GM19043 (cell line): ENCODE measurements at regions not wholly inside any gene's neighbourhood (a gene's known extent, or its start where the extent isn't known, plus 50 kb on each side); places are given as distances from the start of the nearest gene placed in this dataset.
"Not testable (repeated sequence)": the region's sequence is repeated elsewhere in the genome, so short reads cannot be mapped to it uniquely, and the experiment has no call there.

ENCODE experiments used
- ATAC-seq: cut with Tn5 transposase; IDR thresholded peaks from one replicate; pipeline ENCODE4 v1.9.1; 2021; ENCODE audit warnings: low read depth; ENCODE audit not compliant: unreplicated experiment

DNA sequence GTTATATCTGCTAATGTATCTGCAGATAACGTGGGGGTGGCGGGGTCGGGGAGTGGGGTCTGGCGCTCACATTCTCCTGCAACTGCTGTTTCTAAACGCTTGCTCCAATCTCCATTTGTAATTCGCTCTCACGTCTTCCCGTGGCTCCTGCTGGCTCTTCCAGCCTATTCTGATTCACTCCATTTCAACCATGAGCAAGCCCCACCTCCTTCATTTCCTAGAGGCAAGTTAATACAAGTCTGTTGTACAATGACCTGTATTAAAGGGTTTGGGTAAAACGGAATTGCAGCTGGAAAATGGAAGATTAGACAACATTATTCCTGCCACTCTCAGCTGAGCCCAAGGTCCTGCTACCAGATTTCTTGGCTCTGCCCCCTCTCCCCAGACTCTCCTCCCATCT is 132.3 kb downstream of the CSNK2A3 start:
- ATAC-seq = no peak

DNA sequence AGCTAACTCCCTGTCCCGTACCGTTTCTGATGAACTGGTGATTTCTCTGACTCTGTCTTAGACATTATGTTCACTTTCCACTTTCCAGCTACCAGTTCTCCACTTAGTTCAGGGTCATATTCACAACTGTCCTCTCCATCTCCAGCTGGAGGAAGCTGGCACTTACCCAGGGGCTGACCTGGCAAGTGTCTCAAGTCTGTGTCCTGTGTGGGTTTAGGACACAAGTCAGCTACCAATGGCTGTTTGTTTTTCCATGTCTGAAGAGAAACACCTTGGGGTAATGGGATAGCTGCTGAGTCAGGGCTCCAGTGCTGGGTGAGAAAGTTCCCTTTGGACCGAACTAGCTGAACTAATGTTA is 134.4 kb downstream of the CSNK2A3 start:
- no peak for ATAC-seq

- ATAC-seq = no peak
Measured at GRCh38 chr11:11217929-11218628, 135.0 kb downstream of the CSNK2A3 start.

DNA sequence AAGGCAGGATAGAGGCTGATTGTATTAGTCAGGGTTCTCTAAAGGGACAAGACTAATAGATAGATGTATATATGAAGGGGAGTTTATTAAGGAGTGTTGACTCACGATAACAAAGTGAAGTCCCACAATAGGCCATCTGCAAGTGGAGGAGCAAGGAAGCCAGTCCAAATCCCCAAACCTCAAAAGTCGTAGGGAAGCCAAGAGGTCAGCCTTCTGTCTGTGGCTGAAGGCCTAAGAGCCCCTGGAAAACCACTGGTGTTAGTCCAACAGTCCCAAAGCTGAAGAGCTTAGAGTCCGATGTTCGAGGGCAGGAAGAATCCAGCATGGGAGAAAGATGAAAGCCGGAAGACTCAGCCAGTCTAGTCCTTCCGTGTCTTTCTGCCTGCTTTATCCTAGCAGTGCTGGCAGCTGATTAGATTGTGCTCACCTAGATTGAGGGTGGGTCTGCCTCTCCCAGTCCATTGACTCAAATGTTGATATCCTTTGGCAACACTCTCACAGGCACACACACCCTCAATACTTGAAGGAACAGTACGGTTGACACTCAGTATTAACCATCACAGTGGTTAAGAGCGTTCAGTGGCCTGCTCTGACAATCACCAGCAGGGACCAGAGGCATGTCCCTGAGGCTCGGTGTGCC is 135.6 kb downstream of the CSNK2A3 start:
- no peak for ATAC-seq

- ATAC-seq = no peak
Measured at GRCh38 chr11:11215944-11216343, 137.1 kb downstream of the CSNK2A3 start.

DNA sequence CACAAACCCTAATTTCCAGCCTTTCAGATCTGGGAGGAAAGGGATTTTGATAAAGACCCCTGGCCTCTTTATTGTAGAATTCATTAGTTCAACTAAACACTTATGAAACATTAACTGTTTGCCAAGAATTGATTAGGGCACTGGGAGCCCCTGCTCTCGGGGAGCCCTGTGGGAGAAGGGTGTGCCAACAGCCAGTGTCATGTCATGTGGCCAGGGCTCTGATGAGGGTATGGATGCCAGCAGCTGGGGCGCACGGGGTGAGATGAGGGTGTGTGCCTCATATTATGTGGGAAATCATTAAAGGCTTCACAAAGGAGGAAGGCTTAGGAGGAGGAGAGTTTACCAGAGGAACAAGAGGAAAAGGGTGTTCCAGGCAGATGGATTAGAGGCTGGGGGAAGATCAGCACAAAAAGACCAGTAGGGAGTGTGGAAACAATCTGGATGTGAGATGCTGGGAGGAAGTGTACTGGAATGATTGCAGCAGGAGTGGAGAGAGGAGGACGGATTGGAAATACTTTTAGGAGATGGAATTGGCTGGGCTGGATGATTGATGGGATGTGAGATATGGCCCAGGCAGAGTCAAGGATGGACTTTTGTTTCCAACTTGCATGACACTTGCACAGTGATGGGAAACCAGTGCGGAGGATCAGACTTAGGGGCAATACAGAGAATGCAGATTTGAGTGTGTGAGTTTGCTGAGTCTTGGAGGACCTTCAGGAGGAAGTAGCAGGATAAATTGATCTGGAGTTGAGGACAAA is 137.8 kb downstream of the CSNK2A3 start:
- ATAC-seq = no peak

- ATAC-seq = no peak
Measured at GRCh38 chr11:11213117-11213516, 139.9 kb downstream of the CSNK2A3 start.

DNA sequence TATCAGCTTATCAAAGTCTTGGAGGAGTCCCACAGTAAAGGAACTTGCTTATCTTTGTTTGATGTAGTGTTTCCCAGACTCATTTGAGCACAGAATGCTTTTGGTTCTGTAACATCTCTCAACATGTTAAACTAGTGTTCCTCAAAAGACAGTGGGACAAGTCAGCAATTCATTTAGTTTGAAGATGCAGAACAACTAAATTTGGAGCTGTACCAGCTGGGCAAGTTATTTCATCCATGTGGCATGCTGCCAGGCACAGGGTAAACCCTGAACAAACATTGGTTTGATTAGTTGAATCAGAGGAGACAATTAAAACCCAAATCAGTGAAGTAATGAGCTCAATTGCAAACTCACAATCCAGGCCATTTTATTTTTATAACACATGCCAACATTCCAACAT is 141.2 kb downstream of the CSNK2A3 start:
- no peak for ATAC-seq

DNA sequence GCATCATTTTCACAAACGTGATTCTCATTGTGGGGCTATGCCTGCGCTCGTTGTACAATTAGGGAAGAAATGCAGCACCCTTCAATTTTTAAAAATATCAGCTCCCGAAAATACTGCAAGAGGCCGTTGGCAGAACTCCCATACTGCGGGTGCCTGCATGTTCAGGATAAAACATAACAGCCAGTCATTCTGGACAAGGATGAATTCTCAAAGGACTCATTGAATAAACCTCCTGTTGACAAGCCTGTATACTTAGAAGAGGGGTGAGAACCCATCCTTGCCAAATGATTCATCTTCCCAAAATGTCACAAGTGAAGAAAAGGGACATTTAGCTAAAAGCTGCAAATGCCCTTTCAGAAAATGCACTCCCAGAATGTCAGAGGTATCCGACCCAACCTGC is 141.9 kb downstream of the CSNK2A3 start:
- ATAC-seq = no peak

DNA sequence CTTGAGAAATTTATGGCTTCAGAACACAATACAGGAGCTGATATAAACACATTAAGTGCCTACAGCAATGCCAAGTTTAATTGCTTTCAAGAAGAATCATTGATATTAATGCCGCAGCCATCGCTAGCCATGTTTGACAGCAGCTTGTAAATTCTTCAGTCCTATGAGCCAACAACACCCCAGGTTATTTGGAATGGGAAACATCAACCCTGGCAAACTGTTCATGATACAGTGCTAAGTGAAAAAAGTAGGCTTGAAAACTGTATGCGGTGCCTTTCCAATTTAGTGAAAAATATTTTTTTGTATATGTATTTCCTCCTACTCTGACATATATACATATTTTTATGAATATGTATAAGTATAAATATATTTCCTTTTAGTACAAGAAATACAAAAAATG is 142.6 kb downstream of the CSNK2A3 start:
- no peak for ATAC-seq

GRCh38 chr11:11209967-11210366 is 143.1 kb downstream of the CSNK2A3 start:
- no peak for ATAC-seq

GRCh38 chr11:11208994-11209393 is 144.1 kb downstream of the CSNK2A3 start:
- ATAC-seq = no peak

DNA sequence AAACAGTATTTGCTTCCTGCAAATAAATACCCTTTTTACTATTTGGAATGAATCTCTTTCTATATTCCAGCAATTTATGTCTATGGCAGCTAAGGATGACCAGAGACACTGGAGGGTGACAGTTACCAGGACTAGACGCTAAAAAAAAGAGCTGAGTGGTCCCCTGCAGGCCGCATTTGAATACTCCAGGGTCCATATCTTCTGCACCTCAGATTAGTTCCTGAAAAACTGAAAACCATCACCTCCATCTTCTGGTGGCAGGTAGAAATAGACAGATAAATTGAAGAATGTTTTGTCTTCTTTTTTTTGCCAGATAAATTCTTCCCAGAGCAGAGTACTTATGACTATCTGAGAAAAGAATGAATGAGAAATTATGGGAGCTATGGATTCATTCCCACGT is 145.6 kb downstream of the CSNK2A3 start:
- ATAC-seq = no peak

DNA sequence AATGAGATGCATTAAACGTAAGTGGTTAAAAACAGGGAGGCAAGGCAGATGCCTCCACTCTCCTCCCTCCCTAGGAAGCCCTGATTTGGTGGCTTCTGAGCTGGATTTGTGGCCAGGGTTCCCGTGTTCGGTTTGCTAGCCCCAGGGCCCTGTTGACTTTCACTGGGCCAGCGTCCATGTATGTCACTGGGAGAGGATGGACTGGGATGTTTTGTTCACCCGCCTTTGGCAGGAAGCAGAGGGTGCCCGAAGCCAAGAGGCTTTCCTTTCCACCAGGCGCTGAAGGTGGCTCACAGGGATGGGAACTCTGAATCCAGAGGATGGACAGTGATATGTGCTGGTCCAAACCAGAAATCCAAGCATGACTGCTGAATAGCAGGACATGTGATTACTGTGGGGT is 146.6 kb downstream of the CSNK2A3 start:
- ATAC-seq = no peak

DNA sequence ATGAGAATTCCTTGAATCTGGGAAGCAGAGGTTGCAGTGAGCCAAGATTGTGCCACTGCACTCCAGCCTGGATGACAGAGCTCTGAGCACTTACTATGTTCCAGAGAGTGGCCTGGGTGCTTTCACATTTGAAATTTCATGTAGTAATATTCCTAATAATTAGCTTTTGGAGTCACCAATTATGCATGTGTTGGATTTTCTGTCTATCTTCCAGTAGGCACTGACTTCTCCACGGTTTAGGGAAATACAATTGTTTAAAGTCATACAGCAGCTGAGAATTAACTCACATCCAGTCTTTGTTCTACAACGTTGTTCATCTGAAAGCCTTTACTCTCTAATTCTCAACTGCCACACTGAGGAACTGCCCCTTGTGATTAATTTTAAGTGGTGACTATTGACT is 150.2 kb downstream of the CSNK2A3 start:
- no peak for ATAC-seq

GRCh38 chr11:11201302-11201701 is 151.7 kb downstream of the CSNK2A3 start:
- not testable (repeated sequence) for ATAC-seq

DNA sequence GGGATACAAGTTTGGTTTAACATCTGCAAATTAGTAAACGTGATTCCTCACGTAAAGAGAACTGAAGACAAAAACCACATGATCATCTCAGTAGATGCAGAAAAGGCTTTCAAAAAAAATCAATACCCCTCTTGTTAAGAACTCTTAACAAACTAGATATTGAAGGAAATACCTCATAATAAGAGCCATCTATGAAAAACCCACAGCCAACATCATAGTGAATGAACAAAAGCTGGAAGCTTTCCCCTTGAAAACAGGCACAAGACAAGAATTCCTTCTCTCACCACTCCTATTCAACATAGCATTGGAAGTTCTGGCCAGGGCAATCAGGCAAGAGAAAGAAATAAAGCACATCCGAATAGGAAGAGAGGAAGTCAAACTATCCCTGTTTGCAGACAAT is 160.5 kb downstream of the CSNK2A3 start:
- no peak for ATAC-seq

GRCh38 chr11:11189506-11189905 is 163.5 kb downstream of the CSNK2A3 start:
- no peak for ATAC-seq

DNA sequence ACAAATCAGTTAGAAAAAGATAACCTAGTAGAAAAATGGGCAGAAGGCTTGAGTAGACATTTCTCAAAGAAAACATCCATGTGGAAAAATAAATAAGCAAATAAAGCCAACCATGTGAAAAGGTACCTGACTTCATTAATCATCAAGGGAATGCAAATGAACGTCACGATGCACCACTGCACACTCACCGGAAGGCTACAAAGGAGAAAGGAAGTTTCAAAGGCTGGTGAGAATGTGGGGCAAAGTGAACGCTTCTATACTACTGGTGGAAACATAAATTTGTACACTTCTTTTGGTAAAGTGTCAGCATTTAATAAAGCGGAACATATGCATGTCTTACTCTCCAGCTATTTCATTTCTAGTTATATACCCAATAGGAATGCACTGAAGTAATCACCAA is 166.8 kb downstream of the CSNK2A3 start:
- ATAC-seq = no peak

GRCh38 chr11:11182261-11182660 is 170.8 kb downstream of the CSNK2A3 start:
- ATAC-seq = no peak

GRCh38 chr11:11178671-11179638 is 174.1 kb downstream of the CSNK2A3 start:
- no peak for ATAC-seq
